PFSK-1 (cell line): ENCODE measurements at regions not wholly inside any gene's neighbourhood (a gene's known extent, or its start where the extent isn't known, plus 50 kb on each side); places are given as distances from the start of the nearest gene placed in this dataset.

ENCODE experiments used
- POLR2AphosphoS5 ChIP-seq: IDR thresholded peaks from 2 replicates; pipeline ENCODE4 v1.6.1; 2012; ENCODE audit warnings: low read depth, mild to moderate bottlenecking, control low read depth, low read length, moderate library complexity
- SIN3A ChIP-seq: IDR thresholded peaks from 2 replicates; pipeline ENCODE4 v1.6.1; 2012; ENCODE audit warnings: mild to moderate bottlenecking, low read length, moderate library complexity, borderline replicate concordance; ENCODE audit not compliant: insufficient read depth
- TF ChIP-seq, protein P1 (sequence below), 2 experiments: IDR thresholded peaks; 2 replicates each; pipeline versions ENCODE4 v1.6.1 to v1.8.0; 2011 to 2012; ENCODE audit warnings: low read depth in 2 of 2, low read length in 2 of 2, control low read depth in 1 of 2, inconsistent platforms in 1 of 2, mild to moderate bottlenecking in 1 of 2, moderate library complexity in 1 of 2; ENCODE audit not compliant: insufficient read depth in 1 of 2

DNA sequence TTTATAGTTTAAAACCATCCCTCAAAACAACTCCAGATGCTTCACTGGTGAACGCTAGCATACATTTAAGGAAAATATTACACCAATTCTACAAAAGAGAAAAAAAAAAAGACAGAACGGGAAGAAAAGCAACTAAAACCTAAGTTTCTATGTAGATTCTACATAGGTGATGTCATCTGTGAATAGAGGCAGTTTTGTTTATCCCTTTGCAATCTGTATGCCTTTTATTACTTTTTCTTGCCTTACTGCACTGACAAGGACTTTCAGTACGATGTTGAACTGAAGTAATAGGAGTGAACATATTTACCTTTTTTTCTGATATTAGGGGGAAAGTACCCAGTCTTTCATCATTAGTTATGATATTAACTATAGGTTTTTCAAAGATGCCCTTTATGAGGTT, 101.7 kb upstream of the HAO2 start:
- TF ChIP-seq, protein P1, sequence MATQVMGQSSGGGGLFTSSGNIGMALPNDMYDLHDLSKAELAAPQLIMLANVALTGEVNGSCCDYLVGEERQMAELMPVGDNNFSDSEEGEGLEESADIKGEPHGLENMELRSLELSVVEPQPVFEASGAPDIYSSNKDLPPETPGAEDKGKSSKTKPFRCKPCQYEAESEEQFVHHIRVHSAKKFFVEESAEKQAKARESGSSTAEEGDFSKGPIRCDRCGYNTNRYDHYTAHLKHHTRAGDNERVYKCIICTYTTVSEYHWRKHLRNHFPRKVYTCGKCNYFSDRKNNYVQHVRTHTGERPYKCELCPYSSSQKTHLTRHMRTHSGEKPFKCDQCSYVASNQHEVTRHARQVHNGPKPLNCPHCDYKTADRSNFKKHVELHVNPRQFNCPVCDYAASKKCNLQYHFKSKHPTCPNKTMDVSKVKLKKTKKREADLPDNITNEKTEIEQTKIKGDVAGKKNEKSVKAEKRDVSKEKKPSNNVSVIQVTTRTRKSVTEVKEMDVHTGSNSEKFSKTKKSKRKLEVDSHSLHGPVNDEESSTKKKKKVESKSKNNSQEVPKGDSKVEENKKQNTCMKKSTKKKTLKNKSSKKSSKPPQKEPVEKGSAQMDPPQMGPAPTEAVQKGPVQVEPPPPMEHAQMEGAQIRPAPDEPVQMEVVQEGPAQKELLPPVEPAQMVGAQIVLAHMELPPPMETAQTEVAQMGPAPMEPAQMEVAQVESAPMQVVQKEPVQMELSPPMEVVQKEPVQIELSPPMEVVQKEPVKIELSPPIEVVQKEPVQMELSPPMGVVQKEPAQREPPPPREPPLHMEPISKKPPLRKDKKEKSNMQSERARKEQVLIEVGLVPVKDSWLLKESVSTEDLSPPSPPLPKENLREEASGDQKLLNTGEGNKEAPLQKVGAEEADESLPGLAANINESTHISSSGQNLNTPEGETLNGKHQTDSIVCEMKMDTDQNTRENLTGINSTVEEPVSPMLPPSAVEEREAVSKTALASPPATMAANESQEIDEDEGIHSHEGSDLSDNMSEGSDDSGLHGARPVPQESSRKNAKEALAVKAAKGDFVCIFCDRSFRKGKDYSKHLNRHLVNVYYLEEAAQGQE (IDR thresholded peaks at IDR 0.05; ENCODE audit: insufficient read depth in 1 of 2, low read depth in 2 of 2, low read length in 2 of 2): no peak
- TF ChIP-seq POLR2AphosphoS5 (no peak), SIN3A (no peak)
